VCaP (cell line): ENCODE measurements at regions not wholly inside any gene's neighbourhood (a gene's known extent, or its start where the extent isn't known, plus 50 kb on each side); places are given as distances from the start of the nearest gene placed in this dataset.

Source experiments
- H3K27ac ChIP-seq: fragments of 450-650 bp; 2 replicates; pipeline ENCODE4 v1.5.1; 2017
- TF ChIP-seq, protein P1 (sequence below): fragments of 450-650 bp; conservative IDR thresholded peaks from 2 replicates; pipeline ENCODE4 v1.5.1; 2017; ENCODE audit warnings: mild to moderate bottlenecking, moderate library complexity

- H3K27ac ChIP-seq = no peak overlapping the region
- TF ChIP-seq, protein P1, sequence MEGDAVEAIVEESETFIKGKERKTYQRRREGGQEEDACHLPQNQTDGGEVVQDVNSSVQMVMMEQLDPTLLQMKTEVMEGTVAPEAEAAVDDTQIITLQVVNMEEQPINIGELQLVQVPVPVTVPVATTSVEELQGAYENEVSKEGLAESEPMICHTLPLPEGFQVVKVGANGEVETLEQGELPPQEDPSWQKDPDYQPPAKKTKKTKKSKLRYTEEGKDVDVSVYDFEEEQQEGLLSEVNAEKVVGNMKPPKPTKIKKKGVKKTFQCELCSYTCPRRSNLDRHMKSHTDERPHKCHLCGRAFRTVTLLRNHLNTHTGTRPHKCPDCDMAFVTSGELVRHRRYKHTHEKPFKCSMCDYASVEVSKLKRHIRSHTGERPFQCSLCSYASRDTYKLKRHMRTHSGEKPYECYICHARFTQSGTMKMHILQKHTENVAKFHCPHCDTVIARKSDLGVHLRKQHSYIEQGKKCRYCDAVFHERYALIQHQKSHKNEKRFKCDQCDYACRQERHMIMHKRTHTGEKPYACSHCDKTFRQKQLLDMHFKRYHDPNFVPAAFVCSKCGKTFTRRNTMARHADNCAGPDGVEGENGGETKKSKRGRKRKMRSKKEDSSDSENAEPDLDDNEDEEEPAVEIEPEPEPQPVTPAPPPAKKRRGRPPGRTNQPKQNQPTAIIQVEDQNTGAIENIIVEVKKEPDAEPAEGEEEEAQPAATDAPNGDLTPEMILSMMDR = no peak
These were observed 653.3 kb downstream of the CDH11 start for GRCh38 chr16:64468515-64469090.

DNA sequence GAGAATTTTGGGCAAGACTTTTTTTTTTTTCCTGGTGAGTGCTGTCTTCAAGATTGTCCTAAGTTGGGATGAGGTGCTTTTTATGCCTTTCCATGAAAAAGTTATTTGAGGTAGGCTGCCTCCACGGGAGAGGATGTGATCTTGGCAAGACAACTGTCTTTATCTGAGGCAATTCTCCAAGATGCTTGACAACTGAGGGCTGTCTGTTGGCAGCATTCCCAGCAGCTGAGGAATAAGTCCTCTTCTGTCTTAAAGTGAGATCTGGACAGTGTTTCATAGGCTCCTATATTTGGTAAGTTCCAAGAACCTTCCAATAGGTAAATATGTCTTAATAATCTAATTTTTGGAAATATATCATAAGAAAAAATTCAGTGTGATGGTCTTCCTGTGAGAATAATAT, 662.0 kb downstream of the CDH11 start:
- no peak overlapping the region for H3K27ac ChIP-seq
- TF ChIP-seq, protein P1 = no peak

GRCh38 chr16:64459402-64459801, 662.5 kb downstream of the CDH11 start:
- TF ChIP-seq, protein P1 = no peak
- H3K27ac ChIP-seq = no peak overlapping the region

DNA sequence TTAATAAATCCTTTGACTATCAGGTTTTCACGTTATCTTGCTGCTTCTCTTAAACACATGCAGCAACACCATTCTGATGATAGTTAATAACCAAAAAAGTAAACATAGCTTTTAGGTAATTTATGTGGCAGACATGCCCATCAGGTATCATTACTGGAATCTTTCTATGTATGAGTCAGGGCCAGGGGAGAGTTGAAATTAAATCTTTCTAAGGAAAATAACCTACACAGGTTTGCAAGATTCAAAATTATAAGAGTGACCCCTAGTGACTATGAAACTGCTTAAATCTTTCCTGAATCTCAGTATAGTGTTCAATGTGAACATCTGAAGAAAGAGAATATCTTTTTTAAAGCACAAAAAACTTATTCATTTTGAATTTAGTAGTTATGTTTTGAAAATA, 666.6 kb downstream of the CDH11 start:
- TF ChIP-seq, protein P1 = no peak
- H3K27ac ChIP-seq = no peak overlapping the region

GRCh38 chr16:64453646-64454045, 668.2 kb downstream of the CDH11 start:
- TF ChIP-seq, protein P1 = no peak
- no peak overlapping the region for H3K27ac ChIP-seq

DNA sequence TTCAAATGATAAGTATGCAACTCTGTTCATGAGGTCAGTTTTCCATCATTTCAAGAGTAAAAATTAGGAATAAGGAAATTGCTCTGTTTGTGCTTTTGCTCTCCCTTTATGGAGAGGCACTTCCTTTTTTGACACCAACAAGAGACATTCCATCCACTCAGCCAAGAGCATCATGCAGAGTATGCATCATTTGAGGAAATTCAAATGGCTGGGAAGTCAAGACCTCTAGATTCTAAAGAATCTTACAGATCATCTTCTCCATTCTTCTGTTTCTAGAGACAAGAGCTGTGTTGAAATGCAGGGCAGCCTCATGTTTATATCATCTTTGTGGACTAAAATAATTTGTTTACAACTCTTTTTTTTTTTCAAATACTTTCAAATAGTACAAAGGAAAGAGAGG, 669.4 kb downstream of the CDH11 start:
- no peak overlapping the region for H3K27ac ChIP-seq
- TF ChIP-seq, protein P1 = no peak

- TF ChIP-seq, protein P1 = no peak
- no peak overlapping the region for H3K27ac ChIP-seq
These were observed 671.7 kb downstream of the CDH11 start for GRCh38 chr16:64450177-64450576.
